ENCODE measurements at regions not wholly inside any gene's neighbourhood (a gene's known extent, or its start where the extent isn't known, plus 50 kb on each side); places are given as distances from the start of the nearest gene placed in this dataset.

- no peak for TF ChIP-seq CHD7 (IDR thresholded peaks at IDR 0.05; ENCODE audit: insufficient replicate concordance, low read length)
Measured at GRCh38 chr4:14338585-14339265, 663.6 kb upstream of the CPEB2 start (continued).

Measured in H1 (cell line).